NT2/D1 (cell line): ENCODE measurements at regions not wholly inside any gene's neighbourhood (a gene's known extent, or its start where the extent isn't known, plus 50 kb on each side); places are given as distances from the start of the nearest gene placed in this dataset.

Source experiments
- SUZ12 ChIP-seq: IDR thresholded peaks from 2 replicates; pipeline ENCODE4 v1.6.1; 2011; ENCODE audit not compliant: insufficient read length, insufficient read depth; ENCODE audit errors: extremely low read depth
- YY1 ChIP-seq: IDR thresholded peaks from 2 replicates; pipeline ENCODE4 v1.6.1; 2011; ENCODE audit not compliant: insufficient read length, insufficient read depth
- ZNF274 ChIP-seq: IDR thresholded peaks from 2 replicates; pipeline ENCODE4 v1.6.1; 2011; ENCODE audit warnings: mild to moderate bottlenecking, low read depth, low read length

- TF ChIP-seq ZNF274 (no peak), SUZ12 (no peak), YY1 (no peak)
These were observed 173.9 kb upstream of the TBL1XR1 start for GRCh38 chr3:177371146-177371545.
